ENCODE measurements at regions not wholly inside any gene's neighbourhood (a gene's known extent, or its start where the extent isn't known, plus 50 kb on each side); places are given as distances from the start of the nearest gene placed in this dataset.

GRCh38 chr4:170729236-170729635 lies 639.5 kb upstream of the AADAT start:
- Histone ChIP-seq H3K4me3 (ENCODE audit: low read length) (no peak overlapping the region), H3K36me3 (ENCODE audit: insufficient read depth, low read depth, low read length) (no peaks in the 10 kb centered on the region), H3K9ac (ENCODE audit: low read depth, low read length) (no peak overlapping the region), H3K27ac (ENCODE audit: low read length) (no peak overlapping the region), H3K9me3 (ENCODE audit: insufficient read depth, low read depth, low read length) (no peaks in the 10 kb centered on the region), H3K27me3 (ENCODE audit: insufficient read depth, low read length) (no peaks in the 10 kb centered on the region), H3K4me1 (ENCODE audit: insufficient read depth, low read length) (no peaks in the 10 kb centered on the region)

DNA sequence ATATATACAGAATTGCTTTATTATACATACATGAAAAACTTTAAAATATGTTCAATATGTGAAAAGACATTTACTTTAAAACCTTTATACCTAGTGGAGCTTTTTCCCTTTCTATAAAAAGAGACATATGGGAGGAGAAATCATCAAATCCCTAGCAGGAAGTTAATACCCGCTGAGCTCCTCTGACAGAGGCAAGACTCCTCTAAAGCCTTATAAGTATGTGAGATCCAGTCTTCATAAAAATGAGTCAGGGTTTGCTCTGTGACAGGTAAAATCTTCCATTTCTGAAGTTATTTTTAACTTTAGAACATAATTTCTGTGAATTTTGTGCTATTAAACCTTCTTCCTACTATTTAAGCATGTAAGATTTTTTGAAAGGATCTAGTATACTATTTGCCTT lies 634.4 kb upstream of the AADAT start:
- Histone ChIP-seq H3K27ac (ENCODE audit: low read length) (no peak overlapping the region), H3K27me3 (ENCODE audit: insufficient read depth, low read length) (no peaks in the 10 kb centered on the region), H3K9ac (ENCODE audit: low read depth, low read length) (no peak overlapping the region), H3K9me3 (ENCODE audit: insufficient read depth, low read depth, low read length) (no peaks in the 10 kb centered on the region), H3K4me3 (ENCODE audit: low read length) (no peak overlapping the region), H3K4me1 (ENCODE audit: insufficient read depth, low read length) (no peaks in the 10 kb centered on the region), H3K36me3 (ENCODE audit: insufficient read depth, low read depth, low read length) (no peaks in the 10 kb centered on the region)

GRCh38 chr4:170723171-170723570 lies 633.4 kb upstream of the AADAT start:
- no peak overlapping the region for H3K9ac ChIP-seq (ENCODE audit: low read depth, low read length)
- no peak overlapping the region for H3K4me3 ChIP-seq (ENCODE audit: low read length)
- H3K27me3 ChIP-seq (ENCODE audit: insufficient read depth, low read length) = no peaks in the 10 kb centered on the region
- no peak overlapping the region for H3K27ac ChIP-seq (ENCODE audit: low read length)
- H3K9me3 ChIP-seq (ENCODE audit: insufficient read depth, low read depth, low read length) = no peaks in the 10 kb centered on the region
- H3K36me3 ChIP-seq (ENCODE audit: insufficient read depth, low read depth, low read length) = no peaks in the 10 kb centered on the region
- no peaks in the 10 kb centered on the region for H3K4me1 ChIP-seq (ENCODE audit: insufficient read depth, low read length)

GRCh38 chr4:170721812-170722373 lies 632.1 kb upstream of the AADAT start:
- H3K9ac ChIP-seq (ENCODE audit: low read depth, low read length) = no peak overlapping the region

DNA sequence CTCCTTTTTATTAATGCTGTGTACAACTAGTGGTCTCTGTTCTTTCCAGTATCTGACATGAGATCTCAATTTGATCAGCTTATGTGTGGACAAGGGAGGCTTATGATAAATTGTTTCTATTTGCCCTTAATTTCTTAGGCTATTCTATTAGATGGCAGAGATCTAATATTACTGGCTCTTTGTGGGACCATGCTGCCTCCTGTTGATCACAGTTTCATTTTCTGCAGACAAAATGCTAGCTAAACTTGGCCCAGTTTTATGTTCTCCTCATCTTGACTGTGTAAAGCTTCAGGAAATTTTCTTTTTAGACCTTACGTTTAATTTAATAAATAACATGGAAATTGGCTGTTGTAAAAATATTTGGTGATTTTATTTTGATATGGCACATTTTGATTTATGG lies 627.1 kb upstream of the AADAT start:
- no peaks in the 10 kb centered on the region for H3K27me3 ChIP-seq (ENCODE audit: insufficient read depth, low read length)
- no peak overlapping the region for H3K9ac ChIP-seq (ENCODE audit: low read depth, low read length)
- no peaks in the 10 kb centered on the region for H3K4me1 ChIP-seq (ENCODE audit: insufficient read depth, low read length)
- peaks cover 3% of the 10 kb centered on the region; the same call in 1 of the 2 replicates for H3K9me3 ChIP-seq (ENCODE audit: insufficient read depth, low read depth, low read length)
- H3K36me3 ChIP-seq (ENCODE audit: insufficient read depth, low read depth, low read length) = no peaks in the 10 kb centered on the region
- no peak overlapping the region for H3K27ac ChIP-seq (ENCODE audit: low read length)
- H3K4me3 ChIP-seq (ENCODE audit: low read length) = no peak overlapping the region

More at GRCh38 chr4:170721812-170722373, 632.1 kb upstream of the AADAT start:
- no peaks in the 10 kb centered on the region for H3K36me3 ChIP-seq (ENCODE audit: insufficient read depth, low read depth, low read length)
- no peaks in the 10 kb centered on the region for H3K9me3 ChIP-seq (ENCODE audit: insufficient read depth, low read depth, low read length)
- no peaks in the 10 kb centered on the region for H3K27me3 ChIP-seq (ENCODE audit: insufficient read depth, low read length)
- no peaks in the 10 kb centered on the region for H3K4me1 ChIP-seq (ENCODE audit: insufficient read depth, low read length)
- H3K4me3 ChIP-seq (ENCODE audit: low read length) = no peak overlapping the region
- no peak overlapping the region for H3K27ac ChIP-seq (ENCODE audit: low read length)

- Histone ChIP-seq H3K27ac (ENCODE audit: low read length) (no peak overlapping the region), H3K27me3 (ENCODE audit: insufficient read depth, low read length) (no peaks in the 10 kb centered on the region), H3K4me1 (ENCODE audit: insufficient read depth, low read length) (no peaks in the 10 kb centered on the region), H3K36me3 (ENCODE audit: insufficient read depth, low read depth, low read length) (no peaks in the 10 kb centered on the region), H3K9me3 (ENCODE audit: insufficient read depth, low read depth, low read length) (no peaks in the 10 kb centered on the region), H3K9ac (ENCODE audit: low read depth, low read length) (no peak overlapping the region), H3K4me3 (ENCODE audit: low read length) (no peak overlapping the region)
Observed at GRCh38 chr4:170705907-170706306, 616.2 kb upstream of the AADAT start.

DNA sequence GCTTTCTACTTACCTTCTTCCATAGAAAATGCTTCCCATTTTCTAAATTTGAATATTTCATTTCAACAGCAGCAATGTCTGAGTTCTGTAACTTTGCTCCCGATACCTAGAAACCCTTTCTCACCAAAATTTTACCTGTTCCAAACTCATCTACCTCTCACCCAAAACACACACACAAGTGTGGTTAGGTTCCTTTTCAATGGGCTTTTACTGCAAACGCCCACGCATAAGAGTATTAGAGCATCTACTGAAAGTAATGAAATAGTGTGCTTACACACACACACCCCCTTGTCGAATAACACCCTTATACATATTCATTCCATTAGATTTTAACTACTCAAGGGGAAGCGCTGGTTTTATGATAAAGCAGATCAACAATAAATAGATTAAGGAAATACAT lies 610.3 kb upstream of the AADAT start:
- Histone ChIP-seq H3K27ac (ENCODE audit: low read length) (no peak overlapping the region), H3K4me1 (ENCODE audit: insufficient read depth, low read length) (no peaks in the 10 kb centered on the region), H3K9ac (ENCODE audit: low read depth, low read length) (no peak overlapping the region), H3K36me3 (ENCODE audit: insufficient read depth, low read depth, low read length) (no peaks in the 10 kb centered on the region), H3K9me3 (ENCODE audit: insufficient read depth, low read depth, low read length) (no peaks in the 10 kb centered on the region), H3K27me3 (ENCODE audit: insufficient read depth, low read length) (no peaks in the 10 kb centered on the region), H3K4me3 (ENCODE audit: low read length) (no peak overlapping the region)

DNA sequence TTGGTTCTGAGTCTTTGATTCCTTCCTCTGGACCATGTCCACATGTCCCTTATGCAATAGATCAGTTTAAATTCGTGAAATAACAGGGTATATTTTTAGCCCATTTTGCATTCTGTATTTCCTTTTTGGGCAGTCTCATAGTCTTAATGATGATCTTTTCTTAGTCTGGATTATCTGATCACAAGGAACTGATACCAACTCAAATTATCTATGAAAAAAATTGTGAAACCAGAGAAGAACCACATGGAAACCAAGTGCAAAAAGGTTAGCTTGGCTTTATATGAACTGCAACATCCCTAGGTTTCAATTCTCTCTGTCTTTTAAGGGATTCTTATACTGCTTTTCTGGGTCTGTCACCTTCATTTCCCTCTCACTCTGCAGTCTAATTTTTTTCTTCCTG lies 608.6 kb upstream of the AADAT start:
- Histone ChIP-seq H3K4me3 (ENCODE audit: low read length) (no peak overlapping the region), H3K9ac (ENCODE audit: low read depth, low read length) (no peak overlapping the region), H3K4me1 (ENCODE audit: insufficient read depth, low read length) (no peaks in the 10 kb centered on the region), H3K9me3 (ENCODE audit: insufficient read depth, low read depth, low read length) (no peaks in the 10 kb centered on the region), H3K36me3 (ENCODE audit: insufficient read depth, low read depth, low read length) (no peaks in the 10 kb centered on the region), H3K27me3 (ENCODE audit: insufficient read depth, low read length) (no peaks in the 10 kb centered on the region), H3K27ac (ENCODE audit: low read length) (no peak overlapping the region)

GRCh38 chr4:170697845-170698244 lies 608.1 kb upstream of the AADAT start:
- no peaks in the 10 kb centered on the region for H3K36me3 ChIP-seq (ENCODE audit: insufficient read depth, low read depth, low read length)
- no peaks in the 10 kb centered on the region for H3K4me1 ChIP-seq (ENCODE audit: insufficient read depth, low read length)
- H3K9ac ChIP-seq (ENCODE audit: low read depth, low read length) = no peak overlapping the region
- no peak overlapping the region for H3K4me3 ChIP-seq (ENCODE audit: low read length)
- no peak overlapping the region for H3K27ac ChIP-seq (ENCODE audit: low read length)
- H3K27me3 ChIP-seq (ENCODE audit: insufficient read depth, low read length) = no peaks in the 10 kb centered on the region
- no peaks in the 10 kb centered on the region for H3K9me3 ChIP-seq (ENCODE audit: insufficient read depth, low read depth, low read length)

- H3K27me3 ChIP-seq (ENCODE audit: insufficient read depth, low read length) = no peaks in the 10 kb centered on the region
- no peaks in the 10 kb centered on the region for H3K36me3 ChIP-seq (ENCODE audit: insufficient read depth, low read depth, low read length)
- no peaks in the 10 kb centered on the region for H3K9me3 ChIP-seq (ENCODE audit: insufficient read depth, low read depth, low read length)
- no peak overlapping the region for H3K4me3 ChIP-seq (ENCODE audit: low read length)
- H3K4me1 ChIP-seq (ENCODE audit: insufficient read depth, low read length) = no peaks in the 10 kb centered on the region
- H3K9ac ChIP-seq (ENCODE audit: low read depth, low read length) = no peak overlapping the region
- H3K27ac ChIP-seq (ENCODE audit: low read length) = no peak overlapping the region
Observed at GRCh38 chr4:170697045-170697444, 607.3 kb upstream of the AADAT start.

DNA sequence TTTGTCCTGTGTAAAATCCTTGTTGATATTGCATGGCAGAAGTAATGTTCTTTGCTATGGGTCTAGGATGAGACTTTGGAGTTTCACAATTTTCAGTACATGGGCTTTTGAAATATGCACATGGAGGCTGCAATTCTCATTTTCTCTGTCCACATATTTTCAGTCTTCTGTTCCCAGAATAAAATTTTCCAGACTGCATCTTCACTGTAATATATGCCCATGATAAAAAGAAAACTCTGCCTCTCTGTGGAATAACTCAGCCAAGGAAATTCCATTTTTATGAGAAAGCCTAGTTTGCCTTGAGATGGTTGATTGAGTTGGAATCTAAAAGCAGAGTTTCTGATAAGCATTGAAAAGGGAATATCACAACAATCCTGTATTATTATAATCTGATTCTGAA lies 601.4 kb upstream of the AADAT start:
- Histone ChIP-seq H3K9me3 (ENCODE audit: insufficient read depth, low read depth, low read length) (no peaks in the 10 kb centered on the region), H3K4me1 (ENCODE audit: insufficient read depth, low read length) (no peaks in the 10 kb centered on the region), H3K36me3 (ENCODE audit: insufficient read depth, low read depth, low read length) (no peaks in the 10 kb centered on the region), H3K27me3 (ENCODE audit: insufficient read depth, low read length) (no peaks in the 10 kb centered on the region), H3K4me3 (ENCODE audit: low read length) (no peak overlapping the region), H3K27ac (ENCODE audit: low read length) (no peak overlapping the region), H3K9ac (ENCODE audit: low read depth, low read length) (no peak overlapping the region)

DNA sequence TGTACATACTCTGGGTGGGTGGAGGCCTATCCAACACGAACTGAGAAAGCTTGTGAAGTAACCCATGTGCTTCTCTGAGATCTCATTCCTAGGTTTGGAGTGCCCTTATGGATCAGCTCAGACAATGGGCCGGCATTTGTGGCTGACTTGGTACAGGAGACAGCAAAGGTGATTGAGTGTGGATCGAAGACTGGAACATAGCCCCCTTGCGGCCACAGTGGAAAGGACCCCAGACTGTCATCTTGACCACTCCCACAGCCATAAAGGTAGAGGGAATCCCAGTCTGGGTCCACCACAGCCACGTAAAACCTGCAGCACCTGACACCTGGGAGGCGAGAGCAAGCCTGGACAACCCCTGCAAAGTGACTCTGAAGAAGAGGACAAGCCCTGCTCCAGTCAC lies 598.0 kb upstream of the AADAT start:
- Histone ChIP-seq H3K9ac (ENCODE audit: low read depth, low read length) (no peak overlapping the region), H3K36me3 (ENCODE audit: insufficient read depth, low read depth, low read length) (no peaks in the 10 kb centered on the region), H3K27me3 (ENCODE audit: insufficient read depth, low read length) (no peaks in the 10 kb centered on the region), H3K4me1 (ENCODE audit: insufficient read depth, low read length) (peaks cover 12% of the 10 kb centered on the region; the same call in 1 of the 2 replicates), H3K27ac (ENCODE audit: low read length) (no peak overlapping the region), H3K9me3 (ENCODE audit: insufficient read depth, low read depth, low read length) (no peaks in the 10 kb centered on the region), H3K4me3 (ENCODE audit: low read length) (no peak overlapping the region)

Measured in iPS-20b (cell line).